K562 (cell line): ENCODE measurements at regions not wholly inside any gene's neighbourhood (a gene's known extent, or its start where the extent isn't known, plus 50 kb on each side); places are given as distances from the start of the nearest gene placed in this dataset.

Experiments used
- ATAC-seq: fragments of 200-7000 bp; cut with Tn5 transposase; 3 replicates; pipeline ENCODE4 v1.9.1; 2020; ENCODE audit warnings: moderate library complexity
- BruUV-seq: library from RNA; stranded (reverse); fragments of 400-500 nt; replicated peaks from 2 replicates; lab custom pipeline; 2021; lab: Mats Ljungman, UMichigan
- CTCF ChIA-PET: fragments of 300-600 bp; formaldehyde crosslinking; extraction: SDS; loops from one replicate; lab custom pipeline; 2021; ENCODE audit warnings: low intra/inter-chr PET ratio; lab: Yijun Ruan, JAX
- POLR2A ChIA-PET: fragments of 300-600, 350-650 bp; sonication (Branson Sonifier 250); formaldehyde crosslinking; extraction: SDS; loops from one replicate; lab custom pipeline; 2021; ENCODE audit warnings: antibody characterized with exemption, inconsistent platforms; lab: Yijun Ruan, JAX
- DNase-seq, 4 experiments: peaks; one replicate each; pipeline versions ENCODE4 v3.0.0 to v3.0.0-alpha.2; 2011 to 2018; ENCODE audit warnings: low spot score in 3 of 4, mixed read lengths in 3 of 4; ENCODE audit errors: extremely low read depth in 1 of 4
- FAIRE-seq: peaks from 2 replicates; lab custom pipeline; 2011; peaks lifted over from hg19 to GRCh38; lab: Jason Lieb, UNC
- H2AFZ ChIP-seq: 2 replicates; pipeline ENCODE4 v1.6.0; 2011; ENCODE audit warnings: low read depth, low read length, control low read depth, inconsistent platforms
- H3K27ac ChIP-seq: fragments of 200-600 bp; 3 replicates; pipeline ENCODE4 v1.8.0; 2011; ENCODE audit warnings: low read depth, mild to moderate bottlenecking, control low read depth, inconsistent platforms, low read length, moderate library complexity, mixed read lengths; ENCODE audit errors: extremely low read depth
- H3K27me3 ChIP-seq, 2 experiments: fragments of 300-600 bp in 1 of 2; 2 replicates in 1 of 2; 3 replicates in 1 of 2; pipeline versions ENCODE4 v1.6.0 to v1.8.0; 2011; ENCODE audit warnings: inconsistent platforms in 2 of 2, low read length in 2 of 2, mild to moderate bottlenecking in 1 of 2, mixed read lengths in 1 of 2, moderate library complexity in 1 of 2; ENCODE audit not compliant: control insufficient read depth in 2 of 2, insufficient read depth in 2 of 2
- H3K36me3 ChIP-seq: fragments of 300-600 bp; 3 replicates; pipeline ENCODE4 v1.8.0; 2011; ENCODE audit warnings: mild to moderate bottlenecking, low read length, inconsistent platforms; ENCODE audit not compliant: control insufficient read depth, insufficient read depth
- H3K4me1 ChIP-seq, 2 experiments: fragments of 200-600 bp in 1 of 2; replicated peaks in 1 of 2; 2 replicates in 1 of 2; 3 replicates in 1 of 2; pipeline versions ENCODE4 v1.5.1 to v1.8.0; 2011; ENCODE audit warnings: inconsistent platforms in 2 of 2, low read length in 2 of 2, mild to moderate bottlenecking in 1 of 2, mixed read lengths in 1 of 2, moderate library complexity in 1 of 2; ENCODE audit not compliant: control insufficient read depth in 2 of 2, insufficient read depth in 2 of 2
- H3K4me2 ChIP-seq: 2 replicates; pipeline ENCODE4 v1.6.1; 2011; ENCODE audit warnings: low read length, control low read depth, inconsistent platforms, mixed read lengths; ENCODE audit not compliant: insufficient read depth
- H3K4me3 ChIP-seq: fragments of 200-600 bp; sonication (generic), shearing (Covaris generic); 2 replicates; pipeline ENCODE4 v1.5.1; 2016; ENCODE audit warnings: control low read depth, inconsistent platforms
- H3K79me2 ChIP-seq: fragments of 200-600 bp; 3 replicates; pipeline ENCODE4 v1.8.0; 2011; ENCODE audit warnings: low read length, inconsistent platforms; ENCODE audit not compliant: control insufficient read depth, insufficient read depth
- H3K9ac ChIP-seq, 2 experiments: 2 replicates each; pipeline versions ENCODE4 v1.6.0 to v1.6.1; 2011; ENCODE audit warnings: low read depth in 2 of 2, low read length in 2 of 2, control low read depth in 1 of 2, inconsistent platforms in 1 of 2, mild to moderate bottlenecking in 1 of 2, mixed read lengths in 1 of 2; ENCODE audit not compliant: insufficient read depth in 1 of 2
- H3K9me1 ChIP-seq: one replicate; pipeline ENCODE4 v1.6.0; 2011; ENCODE audit warnings: inconsistent platforms, mild to moderate bottlenecking, low read length, moderate library complexity; ENCODE audit not compliant: control insufficient read depth, insufficient read depth
- H3K9me3 ChIP-seq: replicated peaks from 2 replicates; pipeline ENCODE4 v1.5.1; 2011; ENCODE audit warnings: low read depth, low read length, inconsistent platforms; ENCODE audit not compliant: control insufficient read depth, insufficient read depth
- H4K20me1 ChIP-seq: replicated peaks from 2 replicates; pipeline ENCODE4 v1.6.1; 2011; ENCODE audit warnings: low read length, inconsistent platforms, mixed read lengths; ENCODE audit not compliant: control insufficient read depth, insufficient read depth
- CCAR2 ChIP-seq: fragments of 200-400 bp; formaldehyde crosslinking; IDR thresholded peaks from 2 replicates; pipeline ENCODE4 v1.6.1; 2017; ENCODE audit warnings: mild to moderate bottlenecking, low read depth, low read length
- CHD2 ChIP-seq: IDR thresholded peaks from 2 replicates; pipeline ENCODE4 v1.6.1; 2011; ENCODE audit warnings: low read depth, low read length
- EP300 ChIP-seq: IDR thresholded peaks from 2 replicates; pipeline ENCODE4 v1.6.1; 2012; ENCODE audit warnings: low read length, improper control_type of control experiment
- FOSL1 ChIP-seq: fragments of 200-800 bp; sonication (Bioruptor generic); conservative IDR thresholded peaks from 2 replicates; pipeline ENCODE4 v1.6.1; 2016; ENCODE audit warnings: missing genetic modification characterization, missing compliant biosample characterization
- HNRNPL ChIP-seq: fragments of 200-400 bp; formaldehyde crosslinking; IDR thresholded peaks from 2 replicates; pipeline ENCODE4 v1.6.1; 2017; ENCODE audit warnings: low read depth, mild to moderate bottlenecking, low read length
- SAFB ChIP-seq: fragments of 200-400 bp; formaldehyde crosslinking; IDR thresholded peaks from 2 replicates; pipeline ENCODE4 v1.6.1; 2017; ENCODE audit warnings: low read depth, low read length, borderline replicate concordance
- SRSF9 ChIP-seq: fragments of 200-400 bp; formaldehyde crosslinking; IDR thresholded peaks from 2 replicates; pipeline ENCODE4 v1.6.1; 2017; ENCODE audit warnings: low read depth, low read length, borderline replicate concordance
- TRIM24 ChIP-seq, 2 experiments: fragments of 450-650 bp; IDR thresholded peaks; 2 replicates each; pipeline ENCODE4 v1.6.1; 2016
- ZKSCAN3 ChIP-seq: fragments of 250-450 bp; sonication (Bioruptor Pico); IDR thresholded peaks from 2 replicates; pipeline ENCODE4 v1.4.0; 2020
- ZNF134 ChIP-seq: fragments of 250-450 bp; sonication (Bioruptor Pico); conservative IDR thresholded peaks from 2 replicates; pipeline ENCODE4 v1.4.0; 2020
- ZNF24 ChIP-seq: fragments of 450-650 bp; IDR thresholded peaks from 2 replicates; pipeline ENCODE4 v1.6.1; 2016
- ZNF445 ChIP-seq: fragments of 250-450 bp; sonication (Bioruptor Pico); IDR thresholded peaks from 2 replicates; pipeline ENCODE4 v1.4.0; 2020; ENCODE audit warnings: low read depth, mild to moderate bottlenecking, moderate library complexity
- WGBS: fragments of 100-300 bp; shearing (Covaris generic); methylation state at CpG from one replicate; pipeline ENCODE4 v1.1.6; 2016; ENCODE audit warnings: low coverage, mixed read lengths; ENCODE audit not compliant: insufficient coverage; ENCODE audit errors: missing lambda C conversion rate; 5-methylcytosine and 5-hydroxymethylcytosine counted together
- in situ Hi-C: fragments of 300-500 bp; cut with MboI; formaldehyde crosslinking; loops from 4 replicates; pipeline ENCODE4 v1.15.0; 2018; ENCODE audit warnings: inconsistent platforms, mixed read lengths
- intact Hi-C: fragments of 100-400 bp; cut with micrococcal nuclease; formaldehyde crosslinking; loops from 2 replicates; pipeline ENCODE4 v1.14.2; 2022
- TF ChIP-seq, protein P1 (sequence below), 2 experiments: fragments of 200-800 bp in 1 of 2; sonication (Bioruptor generic) in 1 of 2; sonication (generic) in 1 of 2; formaldehyde crosslinking in 1 of 2; IDR thresholded peaks in 1 of 2; conservative IDR thresholded peaks in 1 of 2; 2 replicates each; pipeline versions ENCODE4 v1.5.0 to v1.6.1; 2016 to 2020; ENCODE audit warnings: missing compliant biosample characterization in 1 of 2, missing genetic modification characterization in 1 of 2, missing genetic modification reagents in 1 of 2
- TF ChIP-seq, protein P2 (sequence below): fragments of 250-450 bp; sonication (Bioruptor Pico); IDR thresholded peaks from 2 replicates; pipeline ENCODE4 v1.5.0; 2020; ENCODE audit warnings: mild to moderate bottlenecking
- TF ChIP-seq, protein P3 (sequence below): fragments of 450-650 bp; IDR thresholded peaks from 2 replicates; pipeline ENCODE4 v1.6.1; 2016; ENCODE audit warnings: low read depth, mild to moderate bottlenecking, moderate library complexity
- TF ChIP-seq, protein P4 (sequence below): sonication (generic); formaldehyde crosslinking; IDR thresholded peaks from 2 replicates; pipeline ENCODE4 v1.8.1; 2023; ENCODE audit warnings: mild to moderate bottlenecking, missing genetic modification reagents, moderate library complexity

DNA sequence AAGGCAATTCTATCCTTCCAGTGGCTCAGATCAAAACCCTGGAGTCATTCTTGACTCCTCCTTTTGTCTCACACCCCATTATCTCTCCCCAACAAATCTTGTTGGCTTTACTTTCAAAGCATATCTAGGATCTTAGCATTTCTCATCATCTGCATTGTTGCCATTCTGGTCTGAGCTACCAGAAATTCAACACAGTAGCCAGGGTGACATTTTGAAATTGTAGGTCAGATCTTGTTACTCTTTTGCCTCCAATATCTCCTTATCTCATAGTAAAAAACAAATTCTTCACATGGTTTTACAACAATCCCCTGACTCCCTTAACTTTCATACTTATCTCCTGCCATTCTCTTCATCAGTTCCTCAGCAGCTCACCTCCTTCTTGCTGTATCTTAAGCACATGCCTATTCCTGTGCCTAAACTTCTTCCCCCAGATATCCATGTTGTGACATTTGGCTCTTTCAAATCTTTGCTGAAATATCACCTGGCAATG, 115.8 kb downstream of the KLF5 start (continued):
- TF ChIP-seq, protein P1, sequence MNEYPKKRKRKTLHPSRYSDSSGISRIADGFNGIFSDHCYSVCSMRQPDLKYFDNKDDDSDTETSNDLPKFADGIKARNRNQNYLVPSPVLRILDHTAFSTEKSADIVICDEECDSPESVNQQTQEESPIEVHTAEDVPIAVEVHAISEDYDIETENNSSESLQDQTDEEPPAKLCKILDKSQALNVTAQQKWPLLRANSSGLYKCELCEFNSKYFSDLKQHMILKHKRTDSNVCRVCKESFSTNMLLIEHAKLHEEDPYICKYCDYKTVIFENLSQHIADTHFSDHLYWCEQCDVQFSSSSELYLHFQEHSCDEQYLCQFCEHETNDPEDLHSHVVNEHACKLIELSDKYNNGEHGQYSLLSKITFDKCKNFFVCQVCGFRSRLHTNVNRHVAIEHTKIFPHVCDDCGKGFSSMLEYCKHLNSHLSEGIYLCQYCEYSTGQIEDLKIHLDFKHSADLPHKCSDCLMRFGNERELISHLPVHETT (CRISPR knock-in tag; conservative IDR thresholded peaks at IDR 0.05 in 1 of 2, IDR thresholded peaks at IDR 0.05 in 1 of 2), result no peak
- TF ChIP-seq, protein P2, sequence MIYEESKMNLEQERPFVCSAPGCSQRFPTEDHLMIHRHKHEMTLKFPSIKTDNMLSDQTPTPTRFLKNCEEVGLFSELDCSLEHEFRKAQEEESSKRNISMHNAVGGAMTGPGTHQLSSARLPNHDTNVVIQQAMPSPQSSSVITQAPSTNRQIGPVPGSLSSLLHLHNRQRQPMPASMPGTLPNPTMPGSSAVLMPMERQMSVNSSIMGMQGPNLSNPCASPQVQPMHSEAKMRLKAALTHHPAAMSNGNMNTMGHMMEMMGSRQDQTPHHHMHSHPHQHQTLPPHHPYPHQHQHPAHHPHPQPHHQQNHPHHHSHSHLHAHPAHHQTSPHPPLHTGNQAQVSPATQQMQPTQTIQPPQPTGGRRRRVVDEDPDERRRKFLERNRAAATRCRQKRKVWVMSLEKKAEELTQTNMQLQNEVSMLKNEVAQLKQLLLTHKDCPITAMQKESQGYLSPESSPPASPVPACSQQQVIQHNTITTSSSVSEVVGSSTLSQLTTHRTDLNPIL (CRISPR knock-in tag), result no peak
- TF ChIP-seq, all 486 proteins: peak for 0

DNA sequence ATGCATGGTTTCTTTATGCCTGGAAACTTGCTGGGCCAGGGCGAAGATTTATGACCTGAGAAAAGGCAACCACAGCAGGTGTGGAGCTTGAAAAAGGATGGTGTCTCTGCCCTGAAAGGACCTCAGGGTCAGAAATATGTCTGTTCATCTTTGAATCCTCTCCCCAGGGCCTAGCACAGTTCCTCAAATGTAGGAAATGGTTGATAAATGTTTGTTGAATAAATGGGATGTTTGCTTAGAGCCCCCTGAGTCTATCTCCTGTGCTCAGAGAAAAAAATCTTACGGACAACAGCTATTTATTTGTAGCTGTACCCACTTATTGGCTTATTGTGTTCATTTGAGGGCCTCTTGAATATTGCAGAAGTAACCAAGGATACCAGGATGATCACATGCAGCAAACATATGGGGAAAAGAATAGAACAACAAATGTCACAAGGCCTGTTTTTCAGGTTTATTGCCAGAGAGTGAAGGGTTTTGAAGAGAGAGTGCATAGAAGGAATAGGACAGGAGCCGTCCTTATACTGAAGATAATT, 114.5 kb downstream of the KLF5 start:
- WGBS, result 9% methylated on average over 2 of the region's 3 CpGs
- H3K4me1 ChIP-seq, result no peaks in the 10 kb centered on the region
- no peak for FAIRE-seq
- no peaks in the 10 kb centered on the region for H3K79me2 ChIP-seq
- no peak for DNase-seq
- no peaks in the 10 kb centered on the region for H3K9me3 ChIP-seq
- no peaks in the 10 kb centered on the region for H3K9me1 ChIP-seq
- H4K20me1 ChIP-seq, result no peaks in the 10 kb centered on the region
- no peaks in the 10 kb centered on the region for H3K27me3 ChIP-seq
- no peak overlapping the region for H3K27ac ChIP-seq
- ChIA-PET CTCF (no interaction called here), POLR2A (no interaction called here)
- BruUV-seq, result no TSS peak
- no peak for ATAC-seq
- in situ Hi-C loops (no loop called here), intact Hi-C loops (no loop called here)
- no peak overlapping the region for H2AFZ ChIP-seq
- no peak overlapping the region for H3K4me2 ChIP-seq
- H3K4me3 ChIP-seq, result no peak overlapping the region
- no peak overlapping the region for H3K9ac ChIP-seq
- no peaks in the 10 kb centered on the region for H3K36me3 ChIP-seq
- TF ChIP-seq ZNF24 (no peak), HNRNPL (no peak), CHD2 (no peak), SAFB (no peak), FOSL1 (tag) (no peak), SRSF9 (no peak), ZNF445 (CRISPR knock-in tag) (no peak), TRIM24 (IDR thresholded peaks at IDR 0.05) (no peak), CCAR2 (no peak), EP300 (no peak), ZNF134 (CRISPR knock-in tag) (no peak), ZKSCAN3 (CRISPR knock-in tag) (no peak)
- TF ChIP-seq, protein P3, sequence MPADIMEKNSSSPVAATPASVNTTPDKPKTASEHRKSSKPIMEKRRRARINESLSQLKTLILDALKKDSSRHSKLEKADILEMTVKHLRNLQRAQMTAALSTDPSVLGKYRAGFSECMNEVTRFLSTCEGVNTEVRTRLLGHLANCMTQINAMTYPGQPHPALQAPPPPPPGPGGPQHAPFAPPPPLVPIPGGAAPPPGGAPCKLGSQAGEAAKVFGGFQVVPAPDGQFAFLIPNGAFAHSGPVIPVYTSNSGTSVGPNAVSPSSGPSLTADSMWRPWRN, result no peak
- TF ChIP-seq, protein P4, sequence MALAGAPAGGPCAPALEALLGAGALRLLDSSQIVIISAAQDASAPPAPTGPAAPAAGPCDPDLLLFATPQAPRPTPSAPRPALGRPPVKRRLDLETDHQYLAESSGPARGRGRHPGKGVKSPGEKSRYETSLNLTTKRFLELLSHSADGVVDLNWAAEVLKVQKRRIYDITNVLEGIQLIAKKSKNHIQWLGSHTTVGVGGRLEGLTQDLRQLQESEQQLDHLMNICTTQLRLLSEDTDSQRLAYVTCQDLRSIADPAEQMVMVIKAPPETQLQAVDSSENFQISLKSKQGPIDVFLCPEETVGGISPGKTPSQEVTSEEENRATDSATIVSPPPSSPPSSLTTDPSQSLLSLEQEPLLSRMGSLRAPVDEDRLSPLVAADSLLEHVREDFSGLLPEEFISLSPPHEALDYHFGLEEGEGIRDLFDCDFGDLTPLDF (CRISPR knock-in tag), result no peak
